ENCODE measurements at regions not wholly inside any gene's neighbourhood (a gene's known extent, or its start where the extent isn't known, plus 50 kb on each side); places are given as distances from the start of the nearest gene placed in this dataset.

GRCh38 chr11:134580610-134580975 lies 168.6 kb upstream of the B3GAT1 start:
- Mint-ChIP-seq H3K4me3 (no peak overlapping the region), H3K9me3 (no peaks in the 10 kb centered on the region), H3K27ac (no peak overlapping the region), H3K36me3 (ENCODE audit: low read depth) (no peaks in the 10 kb centered on the region), H3K4me1 (ENCODE audit: low read depth) (peaks cover 12% of the 10 kb centered on the region), H3K27me3 (peaks cover 21% of the 10 kb centered on the region)
- no peak for DNase-seq

GRCh38 chr11:134579724-134580609 lies 167.9 kb upstream of the B3GAT1 start:
- H3K27me3 Mint-ChIP-seq: peaks cover 21% of the 10 kb centered on the region
- peaks cover 12% of the 10 kb centered on the region for H3K4me1 Mint-ChIP-seq (ENCODE audit: low read depth)
- H3K27ac Mint-ChIP-seq: no peak overlapping the region
- H3K9me3 Mint-ChIP-seq: no peaks in the 10 kb centered on the region
- DNase-seq: no peak
- no peak overlapping the region for H3K4me3 Mint-ChIP-seq
- H3K36me3 Mint-ChIP-seq (ENCODE audit: low read depth): no peaks in the 10 kb centered on the region

GRCh38 chr11:134578807-134579723 lies 167.0 kb upstream of the B3GAT1 start:
- H3K36me3 Mint-ChIP-seq (ENCODE audit: low read depth): no peaks in the 10 kb centered on the region
- H3K4me1 Mint-ChIP-seq (ENCODE audit: low read depth): peaks cover 12% of the 10 kb centered on the region
- no peak overlapping the region for H3K4me3 Mint-ChIP-seq
- no peak overlapping the region for H3K27ac Mint-ChIP-seq
- H3K9me3 Mint-ChIP-seq: no peaks in the 10 kb centered on the region
- peaks cover 21% of the 10 kb centered on the region for H3K27me3 Mint-ChIP-seq
- DNase-seq: no peak

GRCh38 chr11:134577751-134578395 lies 165.8 kb upstream of the B3GAT1 start:
- H3K9me3 Mint-ChIP-seq: no peaks in the 10 kb centered on the region
- H3K27me3 Mint-ChIP-seq: peaks cover 18% of the 10 kb centered on the region

GRCh38 chr11:134576721-134577171 lies 164.7 kb upstream of the B3GAT1 start:
- Mint-ChIP-seq H3K9me3 (no peaks in the 10 kb centered on the region), H3K27me3 (peaks cover 18% of the 10 kb centered on the region), H3K27ac (no peak overlapping the region), H3K4me3 (no peak overlapping the region), H3K36me3 (ENCODE audit: low read depth) (no peaks in the 10 kb centered on the region), H3K4me1 (ENCODE audit: low read depth) (no peaks in the 10 kb centered on the region)
- DNase-seq: no peak

More at GRCh38 chr11:134577751-134578395, 165.8 kb upstream of the B3GAT1 start:
- no peaks in the 10 kb centered on the region for H3K36me3 Mint-ChIP-seq (ENCODE audit: low read depth)
- DNase-seq: no peak
- no peak overlapping the region for H3K27ac Mint-ChIP-seq
- no peak overlapping the region for H3K4me3 Mint-ChIP-seq
- H3K4me1 Mint-ChIP-seq (ENCODE audit: low read depth): peaks cover 3% of the 10 kb centered on the region

GRCh38 chr11:134576286-134576685 lies 164.2 kb upstream of the B3GAT1 start:
- Mint-ChIP-seq H3K27me3 (peaks cover 18% of the 10 kb centered on the region), H3K4me1 (ENCODE audit: low read depth) (no peaks in the 10 kb centered on the region), H3K9me3 (no peaks in the 10 kb centered on the region), H3K36me3 (ENCODE audit: low read depth) (no peaks in the 10 kb centered on the region), H3K4me3 (no peak overlapping the region), H3K27ac (no peak overlapping the region)
- no peak for DNase-seq

GRCh38 chr11:134575504-134576230 lies 163.6 kb upstream of the B3GAT1 start:
- Mint-ChIP-seq H3K36me3 (ENCODE audit: low read depth) (no peaks in the 10 kb centered on the region), H3K27me3 (peaks cover 18% of the 10 kb centered on the region), H3K9me3 (no peaks in the 10 kb centered on the region), H3K27ac (no peak overlapping the region), H3K4me3 (no peak overlapping the region), H3K4me1 (ENCODE audit: low read depth) (no peaks in the 10 kb centered on the region)
- DNase-seq: no peak

GRCh38 chr11:134574947-134575346 lies 162.9 kb upstream of the B3GAT1 start:
- H3K9me3 Mint-ChIP-seq: no peaks in the 10 kb centered on the region
- H3K27me3 Mint-ChIP-seq: peaks cover 15% of the 10 kb centered on the region
- H3K36me3 Mint-ChIP-seq (ENCODE audit: low read depth): no peaks in the 10 kb centered on the region
- no peaks in the 10 kb centered on the region for H3K4me1 Mint-ChIP-seq (ENCODE audit: low read depth)
- no peak overlapping the region for H3K4me3 Mint-ChIP-seq
- H3K27ac Mint-ChIP-seq: no peak overlapping the region
- DNase-seq: no peak

- Mint-ChIP-seq H3K4me3 (no peak overlapping the region), H3K4me1 (ENCODE audit: low read depth) (no peaks in the 10 kb centered on the region), H3K27me3 (peaks cover 13% of the 10 kb centered on the region), H3K9me3 (no peaks in the 10 kb centered on the region), H3K27ac (no peak overlapping the region), H3K36me3 (ENCODE audit: low read depth) (no peaks in the 10 kb centered on the region)
- no peak for DNase-seq
Observed at GRCh38 chr11:134574425-134574824, 162.4 kb upstream of the B3GAT1 start.

- DNase-seq: no peak
- Mint-ChIP-seq H3K27ac (no peak overlapping the region), H3K27me3 (peaks cover 13% of the 10 kb centered on the region), H3K4me3 (no peak overlapping the region), H3K36me3 (ENCODE audit: low read depth) (no peaks in the 10 kb centered on the region), H3K4me1 (ENCODE audit: low read depth) (no peaks in the 10 kb centered on the region), H3K9me3 (no peaks in the 10 kb centered on the region)
Observed at GRCh38 chr11:134573857-134574256, 161.8 kb upstream of the B3GAT1 start.

GRCh38 chr11:134572741-134573675 lies 161.0 kb upstream of the B3GAT1 start:
- no peak overlapping the region for H3K27ac Mint-ChIP-seq
- H3K4me3 Mint-ChIP-seq: no peak overlapping the region
- H3K27me3 Mint-ChIP-seq: peaks cover 10% of the 10 kb centered on the region
- H3K9me3 Mint-ChIP-seq: no peaks in the 10 kb centered on the region
- no peaks in the 10 kb centered on the region for H3K36me3 Mint-ChIP-seq (ENCODE audit: low read depth)
- no peak for DNase-seq
- no peaks in the 10 kb centered on the region for H3K4me1 Mint-ChIP-seq (ENCODE audit: low read depth)

- Mint-ChIP-seq H3K27ac (no peak overlapping the region), H3K9me3 (no peaks in the 10 kb centered on the region), H3K36me3 (ENCODE audit: low read depth) (no peaks in the 10 kb centered on the region), H3K4me3 (no peak overlapping the region), H3K4me1 (ENCODE audit: low read depth) (no peaks in the 10 kb centered on the region), H3K27me3 (peaks cover 10% of the 10 kb centered on the region)
- no peak for DNase-seq
Observed at GRCh38 chr11:134571301-134571700, 159.3 kb upstream of the B3GAT1 start.

- Mint-ChIP-seq H3K4me1 (ENCODE audit: low read depth) (no peaks in the 10 kb centered on the region), H3K27ac (no peak overlapping the region), H3K27me3 (peaks cover 4% of the 10 kb centered on the region), H3K4me3 (no peak overlapping the region), H3K9me3 (no peaks in the 10 kb centered on the region), H3K36me3 (ENCODE audit: low read depth) (no peaks in the 10 kb centered on the region)
- no peak for DNase-seq
Observed at GRCh38 chr11:134569195-134569594, 157.2 kb upstream of the B3GAT1 start.

Data from activated T-cell treated with anti-CD3 and anti-CD28 coated beads, Interleukin-2, amount 50 U/mL, for 24 hours (primary cell).